ENCODE measurements at regions not wholly inside any gene's neighbourhood (a gene's known extent, or its start where the extent isn't known, plus 50 kb on each side); places are given as distances from the start of the nearest gene placed in this dataset.
"Not testable (repeated sequence)": the region's sequence is repeated elsewhere in the genome, so short reads cannot be mapped to it uniquely, and the experiment has no call there.

- intact Hi-C loops (cut with DNase I) = no loop called here
- DNase-seq (no peak), ATAC-seq (ENCODE audit: poor library complexity) (no peak)
These were observed 714.4 kb downstream of the GLUD2 start for GRCh38 chrX:121761845-121762244.

- ATAC-seq (ENCODE audit: poor library complexity) = no peak
- intact Hi-C loops (cut with DNase I) = no loop called here
These were observed 716.3 kb downstream of the GLUD2 start for GRCh38 chrX:121763671-121764070.

GRCh38 chrX:121768210-121768609 is 720.8 kb downstream of the GLUD2 start:
- ATAC-seq (ENCODE audit: poor library complexity); DNase-seq; intact Hi-C loops (cut with DNase I): not testable (repeated sequence)

More at GRCh38 chrX:121763671-121764070, 716.3 kb downstream of the GLUD2 start:
- no peak for DNase-seq

GRCh38 chrX:121781991-121782390 is 734.6 kb downstream of the GLUD2 start:
- intact Hi-C loops (cut with DNase I) = no loop called here
- no peak for ATAC-seq (ENCODE audit: poor library complexity)
- no peak for DNase-seq

- intact Hi-C loops (cut with DNase I) = no loop called here
- ATAC-seq (ENCODE audit: poor library complexity) (no peak), DNase-seq (no peak)
These were observed 735.1 kb downstream of the GLUD2 start for GRCh38 chrX:121782544-121782943.

GRCh38 chrX:121782976-121783375 is 735.6 kb downstream of the GLUD2 start:
- intact Hi-C loops (cut with DNase I) = no loop called here
- DNase-seq = no peak
- ATAC-seq (ENCODE audit: poor library complexity) = no peak

- no peak for ATAC-seq (ENCODE audit: poor library complexity)
- intact Hi-C loops (cut with DNase I) = no loop called here
- no peak for DNase-seq
These were observed 755.5 kb downstream of the GLUD2 start for GRCh38 chrX:121802881-121803412.

- no peak for ATAC-seq (ENCODE audit: poor library complexity)
- DNase-seq = no peak
- intact Hi-C loops (cut with DNase I) = no loop called here
These were observed 776.0 kb downstream of the GLUD2 start for GRCh38 chrX:121823406-121823805.

- ATAC-seq (ENCODE audit: poor library complexity) (no peak), DNase-seq (no peak)
- intact Hi-C loops (cut with DNase I) = no loop called here
These were observed 784.2 kb downstream of the GLUD2 start for GRCh38 chrX:121831601-121832000.

GRCh38 chrX:121832446-121832845 is 785.0 kb downstream of the GLUD2 start:
- intact Hi-C loops (cut with DNase I) = no loop called here
- ATAC-seq (ENCODE audit: poor library complexity) (no peak), DNase-seq (no peak)

GRCh38 chrX:121836000-121836399 is 788.6 kb downstream of the GLUD2 start:
- intact Hi-C loops (cut with DNase I) = no loop called here
- DNase-seq (no peak), ATAC-seq (ENCODE audit: poor library complexity) (no peak)

- intact Hi-C loops (cut with DNase I) = no loop called here
- ATAC-seq (ENCODE audit: poor library complexity) (no peak), DNase-seq (no peak)
These were observed 803.6 kb downstream of the GLUD2 start for GRCh38 chrX:121851033-121851432.

GRCh38 chrX:121853762-121854613 is 806.6 kb downstream of the GLUD2 start:
- intact Hi-C loops (cut with DNase I) = no loop called here
- no peak for ATAC-seq (ENCODE audit: poor library complexity)
- DNase-seq = no peak

GRCh38 chrX:121854614-121854911 is 807.2 kb downstream of the GLUD2 start:
- intact Hi-C loops (cut with DNase I) = no loop called here
- no peak for ATAC-seq (ENCODE audit: poor library complexity)
- DNase-seq = no peak

- intact Hi-C loops (cut with DNase I) = no loop called here
- DNase-seq (no peak), ATAC-seq (ENCODE audit: poor library complexity) (no peak)
These were observed 811.6 kb downstream of the GLUD2 start for GRCh38 chrX:121858867-121859647.

- no peak for DNase-seq
- intact Hi-C loops (cut with DNase I) = no loop called here
These were observed 816.6 kb downstream of the GLUD2 start for GRCh38 chrX:121863976-121864375.

GRCh38 chrX:121864561-121864960 is 817.2 kb downstream of the GLUD2 start:
- no peak for ATAC-seq (ENCODE audit: poor library complexity)
- intact Hi-C loops (cut with DNase I) = no loop called here
- no peak for DNase-seq

More at GRCh38 chrX:121863976-121864375, 816.6 kb downstream of the GLUD2 start:
- ATAC-seq (ENCODE audit: poor library complexity) = no peak

- ATAC-seq (ENCODE audit: poor library complexity) (no peak), DNase-seq (no peak)
- intact Hi-C loops (cut with DNase I) = no loop called here
These were observed 822.6 kb downstream of the GLUD2 start for GRCh38 chrX:121869876-121870477.

- intact Hi-C loops (cut with DNase I) = no loop called here
- DNase-seq = no peak
- no peak for ATAC-seq (ENCODE audit: poor library complexity)
These were observed 823.7 kb downstream of the GLUD2 start for GRCh38 chrX:121871122-121871521.
